Fibroblast of lung (primary cell): ENCODE measurements at regions not wholly inside any gene's neighbourhood (a gene's known extent, or its start where the extent isn't known, plus 50 kb on each side); places are given as distances from the start of the nearest gene placed in this dataset.
A peak's percentile ranks its signal among the peaks of the same experiment; 100 is the strongest.

ENCODE experiments used
- DNase-seq, 2 donors: peaks; one replicate each; pipeline versions ENCODE4 v3.0.0 to v3.0.0-alpha.2; 2010; ENCODE audit warnings: low read depth in 2 of 2
- H2AFZ ChIP-seq: 2 replicates; pipeline ENCODE4 v1.5.1; 2012; ENCODE audit warnings: low read length, control low read depth, inconsistent platforms
- H3K27ac ChIP-seq: 2 replicates; pipeline ENCODE4 v1.5.1; 2011; ENCODE audit warnings: low read length, control low read depth; ENCODE audit not compliant: insufficient read depth
- H3K27me3 ChIP-seq: 2 replicates; pipeline ENCODE4 v1.5.1; 2011; ENCODE audit warnings: mild to moderate bottlenecking, low read length; ENCODE audit not compliant: control insufficient read depth, insufficient read depth
- H3K36me3 ChIP-seq: 2 replicates; pipeline ENCODE4 v1.5.1; 2011; ENCODE audit warnings: low read length; ENCODE audit not compliant: control insufficient read depth, insufficient read depth
- H3K4me1 ChIP-seq: 2 replicates; pipeline ENCODE4 v1.5.1; 2011; ENCODE audit warnings: low read length; ENCODE audit not compliant: control insufficient read depth, insufficient read depth; ENCODE audit errors: extremely low read depth
- H3K4me2 ChIP-seq: 2 replicates; pipeline ENCODE4 v1.5.1; 2011; ENCODE audit warnings: low read length, control low read depth; ENCODE audit not compliant: insufficient read depth; ENCODE audit errors: extremely low read depth
- H3K4me3 ChIP-seq, 4 experiments: fragments of 200-600 bp in 1 of 4; sonication (generic) in 1 of 4; replicated peaks in 1 of 4; 2 replicates each; pipeline ENCODE4 v1.5.1; 2011 to 2016; ENCODE audit warnings: low read length in 4 of 4, low read depth in 3 of 4, mild to moderate bottlenecking in 3 of 4, control low read depth in 2 of 4, inconsistent platforms in 1 of 4, mixed read lengths in 1 of 4; ENCODE audit not compliant: insufficient read depth in 1 of 4; ENCODE audit errors: control extremely low read depth in 1 of 4
- H3K79me2 ChIP-seq: 2 replicates; pipeline ENCODE4 v1.5.1; 2012; ENCODE audit warnings: mild to moderate bottlenecking, low read length, inconsistent platforms; ENCODE audit not compliant: control insufficient read depth, insufficient read depth
- H3K9ac ChIP-seq: 2 replicates; pipeline ENCODE4 v1.5.1; 2011; ENCODE audit warnings: mild to moderate bottlenecking, low read length, control low read depth; ENCODE audit not compliant: insufficient read depth
- H3K9me3 ChIP-seq: 2 replicates; pipeline ENCODE4 v1.5.1; 2012; ENCODE audit warnings: low read depth, low read length; ENCODE audit not compliant: control insufficient read depth, insufficient read depth
- H4K20me1 ChIP-seq: 2 replicates; pipeline ENCODE4 v1.5.1; 2011; ENCODE audit warnings: low read length; ENCODE audit not compliant: control insufficient read depth, insufficient read depth; ENCODE audit errors: extremely low read depth
- EZH2 ChIP-seq: IDR thresholded peaks from 2 replicates; pipeline ENCODE4 v1.5.1; 2012; ENCODE audit warnings: low read length, control low read depth, mild to moderate bottlenecking; ENCODE audit errors: missing control alignments
- TF ChIP-seq, protein P1 (sequence below), 2 donors: IDR thresholded peaks in 1 of 2; conservative IDR thresholded peaks in 1 of 2; 1 replicate in 1 of 2; 2 replicates in 1 of 2; pipeline ENCODE4 v1.5.1; 2011 to 2012; ENCODE audit warnings: low read length in 2 of 2, control low read depth in 1 of 2, inconsistent platforms in 1 of 2, low read depth in 1 of 2, mild to moderate bottlenecking in 1 of 2

DNA sequence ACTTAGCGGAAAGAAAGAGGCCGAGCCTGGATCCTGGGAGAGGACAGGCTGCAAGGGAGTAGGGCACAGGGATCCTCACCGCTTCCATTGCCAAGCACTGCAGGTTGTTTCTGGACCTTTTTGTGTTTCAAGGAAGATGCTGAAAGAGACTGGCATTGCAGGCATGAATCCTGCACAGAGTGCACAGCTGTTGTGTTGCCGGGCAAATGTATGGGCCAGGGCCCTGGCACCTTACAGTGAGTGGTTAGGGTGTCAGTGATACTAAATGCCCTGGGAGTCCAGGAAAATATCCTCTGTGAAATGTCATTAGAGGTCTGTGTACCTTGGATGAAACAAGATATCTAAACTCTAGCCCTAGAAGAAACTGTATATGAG lies 145.5 kb upstream of the FGGY start:
- peak overlapping the region; percentile 8 for H2AFZ ChIP-seq

DNA sequence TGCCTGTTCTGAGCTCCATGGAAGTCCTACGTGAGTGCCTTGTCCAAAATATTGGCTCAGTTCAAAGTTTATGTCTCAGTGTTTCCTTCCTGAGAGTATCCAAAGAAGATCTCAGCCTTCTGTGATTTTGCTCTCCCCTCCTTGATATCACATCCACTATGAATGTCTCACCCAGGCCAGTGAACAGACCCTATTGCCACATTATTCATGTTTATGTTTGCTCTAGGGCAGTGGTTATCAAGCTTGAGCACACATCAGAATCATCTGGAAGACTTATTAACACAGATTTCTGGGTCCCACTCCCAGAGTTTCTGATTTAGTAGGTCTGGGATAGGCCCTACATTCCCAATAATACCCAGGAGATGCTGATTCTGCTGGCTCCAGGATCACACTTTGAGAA lies 145.0 kb upstream of the FGGY start:
- Histone ChIP-seq H3K4me1 (peaks cover 23% of the 10 kb centered on the region), H3K9me3 (no peaks in the 10 kb centered on the region), H3K4me3 (no peak overlapping the region), H3K27me3 (no peaks in the 10 kb centered on the region), H3K79me2 (no peaks in the 10 kb centered on the region), H3K9ac (no peak overlapping the region), H4K20me1 (no peaks in the 10 kb centered on the region), H3K4me2 (peak overlapping the region; percentile 44), H2AFZ (no peak overlapping the region), H3K27ac (peak overlapping the region; percentile 91), H3K36me3 (no peaks in the 10 kb centered on the region)
- DNase-seq, result no peak
- TF ChIP-seq, protein P1, sequence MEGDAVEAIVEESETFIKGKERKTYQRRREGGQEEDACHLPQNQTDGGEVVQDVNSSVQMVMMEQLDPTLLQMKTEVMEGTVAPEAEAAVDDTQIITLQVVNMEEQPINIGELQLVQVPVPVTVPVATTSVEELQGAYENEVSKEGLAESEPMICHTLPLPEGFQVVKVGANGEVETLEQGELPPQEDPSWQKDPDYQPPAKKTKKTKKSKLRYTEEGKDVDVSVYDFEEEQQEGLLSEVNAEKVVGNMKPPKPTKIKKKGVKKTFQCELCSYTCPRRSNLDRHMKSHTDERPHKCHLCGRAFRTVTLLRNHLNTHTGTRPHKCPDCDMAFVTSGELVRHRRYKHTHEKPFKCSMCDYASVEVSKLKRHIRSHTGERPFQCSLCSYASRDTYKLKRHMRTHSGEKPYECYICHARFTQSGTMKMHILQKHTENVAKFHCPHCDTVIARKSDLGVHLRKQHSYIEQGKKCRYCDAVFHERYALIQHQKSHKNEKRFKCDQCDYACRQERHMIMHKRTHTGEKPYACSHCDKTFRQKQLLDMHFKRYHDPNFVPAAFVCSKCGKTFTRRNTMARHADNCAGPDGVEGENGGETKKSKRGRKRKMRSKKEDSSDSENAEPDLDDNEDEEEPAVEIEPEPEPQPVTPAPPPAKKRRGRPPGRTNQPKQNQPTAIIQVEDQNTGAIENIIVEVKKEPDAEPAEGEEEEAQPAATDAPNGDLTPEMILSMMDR (conservative IDR thresholded peaks at IDR 0.05 in 1 of 2, IDR thresholded peaks at IDR 0.05 in 1 of 2; ENCODE audit: low read depth in 1 of 2, low read length in 2 of 2), result no peak
- TF ChIP-seq EZH2, result no peak

More for the DNA sequence above, 145.5 kb upstream of the FGGY start:
- no peaks in the 10 kb centered on the region for H3K9me3 ChIP-seq
- no peaks in the 10 kb centered on the region for H3K36me3 ChIP-seq
- H3K4me1 ChIP-seq, result peaks cover 22% of the 10 kb centered on the region
- DNase-seq, result no peak
- peak overlapping the region; percentile 44 for H3K4me2 ChIP-seq
- no peaks in the 10 kb centered on the region for H3K27me3 ChIP-seq
- no peak for TF ChIP-seq EZH2
- H3K79me2 ChIP-seq, result no peaks in the 10 kb centered on the region
- H3K4me3 ChIP-seq, result no peak overlapping the region
- no peaks in the 10 kb centered on the region for H4K20me1 ChIP-seq
- H3K9ac ChIP-seq, result peak overlapping the region; percentile 23
- peak overlapping the region; percentile 91 for H3K27ac ChIP-seq

DNA sequence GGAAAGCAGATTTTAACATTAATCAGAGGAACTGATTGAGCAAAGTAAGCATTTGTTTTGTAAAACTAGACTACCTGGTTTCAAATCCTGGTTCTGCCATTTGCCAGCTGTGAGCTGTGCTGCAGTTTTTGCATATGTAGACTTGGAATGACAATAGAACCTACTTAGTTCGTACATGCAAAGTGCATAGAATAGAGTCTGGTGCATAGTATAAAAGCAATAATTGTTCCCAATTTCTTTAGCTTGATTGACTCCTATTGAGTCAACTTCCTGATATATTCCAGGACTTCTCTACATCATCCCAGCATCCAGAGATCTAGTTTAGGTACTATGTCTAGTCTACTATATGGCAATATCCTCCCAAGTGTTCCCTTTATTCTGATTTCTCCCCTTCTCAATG lies 144.4 kb upstream of the FGGY start:
- Histone ChIP-seq H2AFZ (no peak overlapping the region), H3K79me2 (no peaks in the 10 kb centered on the region), H3K4me1 (peaks cover 18% of the 10 kb centered on the region), H3K27me3 (no peaks in the 10 kb centered on the region), H3K4me3 (no peak overlapping the region), H4K20me1 (no peaks in the 10 kb centered on the region), H3K27ac (no peak overlapping the region), H3K36me3 (no peaks in the 10 kb centered on the region), H3K9me3 (no peaks in the 10 kb centered on the region), H3K4me2 (no peak overlapping the region), H3K9ac (no peak overlapping the region)
- no peak for DNase-seq
- TF ChIP-seq, protein P1 (conservative IDR thresholded peaks at IDR 0.05 in 1 of 2, IDR thresholded peaks at IDR 0.05 in 1 of 2; ENCODE audit: low read depth in 1 of 2, low read length in 2 of 2), result no peak
- TF ChIP-seq EZH2, result no peak
